ENCODE measurements at regions not wholly inside any gene's neighbourhood (a gene's known extent, or its start where the extent isn't known, plus 50 kb on each side); places are given as distances from the start of the nearest gene placed in this dataset.

- H3K79me1 ChIP-seq (ENCODE audit: low read depth, low read length) = no peaks in the 10 kb centered on the region
- no peak overlapping the region for H2BK12ac ChIP-seq (ENCODE audit: low read depth, low read length)
- H3K27me3 ChIP-seq (replicated peaks in 1 of 4; ENCODE audit: control insufficient read depth in 3 of 4, extremely low read depth in 1 of 4, insufficient read depth in 3 of 4, low read length in 3 of 4) = no peaks in the 10 kb centered on the region
- no peak overlapping the region for H2BK20ac ChIP-seq (ENCODE audit: low read length)
- no peaks in the 10 kb centered on the region for H3K4me1 ChIP-seq (replicated peaks in 1 of 4; ENCODE audit: control insufficient read depth in 3 of 4, insufficient read depth in 4 of 4, low read length in 3 of 4)
- H2BK5ac ChIP-seq (ENCODE audit: low read depth, low read length) = no peak overlapping the region
- no peaks in the 10 kb centered on the region for H3K9me3 ChIP-seq (ENCODE audit: insufficient read depth in 2 of 2, low read depth in 1 of 2, low read length in 1 of 2)
- ChIA-PET CTCF (ENCODE audit: partially characterized antibody) (no interaction called here), POLR2A (ENCODE audit: partially characterized antibody) (no interaction called here)
- H3K23ac ChIP-seq (ENCODE audit: insufficient read length) = no peak overlapping the region
- H3K9ac ChIP-seq (replicated peaks in 1 of 4; ENCODE audit: extremely low read depth in 1 of 4, low read depth in 3 of 4, low read length in 3 of 4) = no peak overlapping the region
- no peak overlapping the region for H3K18ac ChIP-seq (ENCODE audit: extremely low read depth, low read length)
- no peak overlapping the region for H4K5ac ChIP-seq (ENCODE audit: insufficient read length, low read depth, low read length)
- H3K4ac ChIP-seq (replicated peaks; ENCODE audit: insufficient read length, low read depth, low read length) = no peak overlapping the region
- H3K23me2 ChIP-seq (ENCODE audit: low read depth, low read length) = no peaks in the 10 kb centered on the region
- peak overlapping the region; percentile 76; the same call in 1 of the 2 replicates for H2AFZ ChIP-seq (ENCODE audit: low read length)
- H3K4me2 ChIP-seq (ENCODE audit: insufficient read depth in 1 of 2, low read depth in 2 of 2, low read length in 2 of 2) = no peak overlapping the region
- WGBS, 2 experiments (ENCODE audit: extremely low coverage in 1 of 2, insufficient coverage in 1 of 2, insufficient read length in 1 of 2, insufficient replicate concordance in 2 of 2, low coverage in 1 of 2, low lambda C conversion rate in 2 of 2, missing lambda C conversion rate in 1 of 2) = 100% methylated on average over 10 of the region's 16 CpGs; no CpG with 5 or more reads in 1 of the 2 experiments
- H4K20me1 ChIP-seq (replicated peaks in 1 of 2; ENCODE audit: control insufficient read depth in 1 of 2, insufficient read depth in 2 of 2, low read length in 2 of 2) = no peaks in the 10 kb centered on the region
- H2AK5ac ChIP-seq (ENCODE audit: low read depth, low read length) = no peak overlapping the region
- no peak overlapping the region for H3K14ac ChIP-seq (ENCODE audit: insufficient read length)
- H4K91ac ChIP-seq (replicated peaks; ENCODE audit: insufficient read length, low read length) = no peak overlapping the region
- no peak for DNase-seq (ENCODE audit: low read depth in 1 of 2, low spot score in 2 of 2)
- no peak for FAIRE-seq
- no peak overlapping the region; the same call in 1 of the 2 replicates for H4K8ac ChIP-seq (ENCODE audit: extremely low read depth, insufficient read depth, low read length)
- H2BK15ac ChIP-seq (ENCODE audit: low read length) = no peak overlapping the region
- no peaks in the 10 kb centered on the region for H3K79me2 ChIP-seq (ENCODE audit: control insufficient read depth in 1 of 2, insufficient read depth in 2 of 2, low read length in 2 of 2)
- H3K4me3 ChIP-seq (ENCODE audit: extremely low read depth in 1 of 4, insufficient read depth in 2 of 4, low read depth in 3 of 4, low read length in 4 of 4) = no peak overlapping the region
- H3K36me3 ChIP-seq (ENCODE audit: control insufficient read depth in 2 of 4, insufficient read depth in 4 of 4, low read length in 3 of 4) = no peaks in the 10 kb centered on the region
- no peak overlapping the region for H3K27ac ChIP-seq (ENCODE audit: low read depth, low read length)
- H3K56ac ChIP-seq (replicated peaks; ENCODE audit: insufficient read length, low read depth, low read length) = no peak overlapping the region
- no peak overlapping the region for H2BK120ac ChIP-seq (replicated peaks; ENCODE audit: low read depth, low read length)
- no peak for TF ChIP-seq MAX (IDR thresholded peaks at IDR 0.05)
- no peak for TF ChIP-seq SRF (IDR thresholded peaks at IDR 0.05; ENCODE audit: low read depth, low read length)
- TF ChIP-seq YY1 (IDR thresholded peaks at IDR 0.05; ENCODE audit: low read depth, low read length) = no peak
- TF ChIP-seq CBX8 (IDR thresholded peaks at IDR 0.05; ENCODE audit: borderline replicate concordance, low read depth, low read length) = no peak
- TF ChIP-seq TAF7 (optimal IDR thresholded peaks at IDR 0.05; ENCODE audit: borderline replicate concordance, low read depth, low read length) = no peak
- TF ChIP-seq CHD2 (IDR thresholded peaks at IDR 0.05; ENCODE audit: low read length) = no peak
- TF ChIP-seq ASH2L (IDR thresholded peaks at IDR 0.05; ENCODE audit: low read length) = no peak
- TF ChIP-seq TCF12 (IDR thresholded peaks at IDR 0.05; ENCODE audit: low read depth, low read length) = no peak
- no peak for TF ChIP-seq TBP (IDR thresholded peaks at IDR 0.05; ENCODE audit: low read depth, low read length)
- TF ChIP-seq JUND (IDR thresholded peaks at IDR 0.05; ENCODE audit: low read length) = no peak
- no peak for TF ChIP-seq JUN (IDR thresholded peaks at IDR 0.05; ENCODE audit: low read depth, low read length)
- no peak for TF ChIP-seq RAD21 (IDR thresholded peaks at IDR 0.05 in 1 of 2, conservative IDR thresholded peaks at IDR 0.05 in 1 of 2; ENCODE audit: low read depth in 2 of 2, low read length in 2 of 2)
- no peak for TF ChIP-seq CEBPB (IDR thresholded peaks at IDR 0.05; ENCODE audit: low read depth, low read length)
- no peak for TF ChIP-seq CREB1 (IDR thresholded peaks at IDR 0.05)
- no peak for TF ChIP-seq CHD1 (IDR thresholded peaks at IDR 0.05; ENCODE audit: low read depth, low read length)
- no peak for TF ChIP-seq SIRT6 (IDR thresholded peaks at IDR 0.05; ENCODE audit: low read length)
- no peak for TF ChIP-seq SIN3A (conservative IDR thresholded peaks at IDR 0.05 in 1 of 2, IDR thresholded peaks at IDR 0.05 in 1 of 2; ENCODE audit: low read depth in 1 of 2, low read length in 2 of 2)
These were observed 245.2 kb upstream of the FSTL5 start for GRCh38 chr4:162409048-162409447.

All from H1 (cell line).